SU-DHL-6 (cell line): ENCODE measurements at regions not wholly inside any gene's neighbourhood (a gene's known extent, or its start where the extent isn't known, plus 50 kb on each side); places are given as distances from the start of the nearest gene placed in this dataset.

Experiments
- EZH2phosphoT487 ChIP-seq: fragments of 200-600 bp; sonication (generic), shearing (Covaris generic); conservative IDR thresholded peaks from 2 replicates; pipeline ENCODE4 v1.6.1; 2018; ENCODE audit warnings: mild to moderate bottlenecking, antibody characterized with exemption, low read length, moderate library complexity, mixed read lengths
- TF ChIP-seq, protein P1 (sequence below): fragments of 200-600 bp; sonication (generic); IDR thresholded peaks from one replicate; pipeline ENCODE4 v1.5.1; 2017; ENCODE audit warnings: antibody characterized with exemption, mild to moderate bottlenecking, low read length, moderate library complexity; ENCODE audit not compliant: insufficient read depth, poor library complexity, severe bottlenecking

DNA sequence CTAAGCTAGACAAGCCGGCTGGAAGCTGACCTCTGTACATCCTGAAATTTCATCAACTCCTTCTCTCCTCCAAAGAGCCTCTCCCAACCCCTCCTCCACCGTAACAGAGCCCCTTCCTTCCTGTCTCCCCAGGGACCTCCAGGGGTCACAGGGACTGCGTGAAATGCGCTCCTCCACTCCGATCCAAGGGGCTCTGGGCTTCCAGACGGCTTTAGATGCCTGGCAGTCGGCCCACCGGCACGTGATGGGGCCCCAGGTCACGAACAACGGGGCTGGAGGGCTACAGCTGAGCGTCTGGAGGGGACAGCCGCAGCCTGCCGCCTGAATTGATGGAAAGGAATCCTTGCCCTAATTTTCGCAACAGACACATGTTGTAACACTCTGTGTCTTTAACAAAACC, 264.1 kb downstream of the MN1 start:
- no peak for TF ChIP-seq EZH2phosphoT487
- TF ChIP-seq, protein P1, sequence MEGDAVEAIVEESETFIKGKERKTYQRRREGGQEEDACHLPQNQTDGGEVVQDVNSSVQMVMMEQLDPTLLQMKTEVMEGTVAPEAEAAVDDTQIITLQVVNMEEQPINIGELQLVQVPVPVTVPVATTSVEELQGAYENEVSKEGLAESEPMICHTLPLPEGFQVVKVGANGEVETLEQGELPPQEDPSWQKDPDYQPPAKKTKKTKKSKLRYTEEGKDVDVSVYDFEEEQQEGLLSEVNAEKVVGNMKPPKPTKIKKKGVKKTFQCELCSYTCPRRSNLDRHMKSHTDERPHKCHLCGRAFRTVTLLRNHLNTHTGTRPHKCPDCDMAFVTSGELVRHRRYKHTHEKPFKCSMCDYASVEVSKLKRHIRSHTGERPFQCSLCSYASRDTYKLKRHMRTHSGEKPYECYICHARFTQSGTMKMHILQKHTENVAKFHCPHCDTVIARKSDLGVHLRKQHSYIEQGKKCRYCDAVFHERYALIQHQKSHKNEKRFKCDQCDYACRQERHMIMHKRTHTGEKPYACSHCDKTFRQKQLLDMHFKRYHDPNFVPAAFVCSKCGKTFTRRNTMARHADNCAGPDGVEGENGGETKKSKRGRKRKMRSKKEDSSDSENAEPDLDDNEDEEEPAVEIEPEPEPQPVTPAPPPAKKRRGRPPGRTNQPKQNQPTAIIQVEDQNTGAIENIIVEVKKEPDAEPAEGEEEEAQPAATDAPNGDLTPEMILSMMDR: no peak
